Mesendoderm (in vitro differentiated cells): ENCODE measurements at regions not wholly inside any gene's neighbourhood (a gene's known extent, or its start where the extent isn't known, plus 50 kb on each side); places are given as distances from the start of the nearest gene placed in this dataset.
"Not testable (repeated sequence)": the region's sequence is repeated elsewhere in the genome, so short reads cannot be mapped to it uniquely, and the experiment has no call there.

ENCODE experiments used
- DNase-seq: peaks from one replicate; pipeline ENCODE4 v3.0.0; 2013
- H2AK5ac ChIP-seq: 2 replicates; pipeline ENCODE4 v1.6.1; 2013; ENCODE audit warnings: low read length, inconsistent platforms
- H2BK120ac ChIP-seq: 2 replicates; pipeline ENCODE4 v1.6.1; 2013; ENCODE audit warnings: low read depth, mild to moderate bottlenecking, low read length, moderate library complexity, mixed read lengths
- H2BK15ac ChIP-seq: replicated peaks from 2 replicates; pipeline ENCODE4 v1.6.1; 2013; ENCODE audit warnings: low read depth, mild to moderate bottlenecking, moderate library complexity
- H2BK5ac ChIP-seq: 2 replicates; pipeline ENCODE4 v1.6.1; 2013; ENCODE audit warnings: low read length, inconsistent platforms
- H3K18ac ChIP-seq: 2 replicates; pipeline ENCODE4 v1.6.1; 2013; ENCODE audit warnings: mild to moderate bottlenecking, low read length, mixed read lengths
- H3K23ac ChIP-seq: one replicate; pipeline ENCODE4 v1.6.1; 2013; ENCODE audit warnings: low read length
- H3K27ac ChIP-seq: 2 replicates; pipeline ENCODE4 v1.5.1; 2013; ENCODE audit warnings: low read depth, mild to moderate bottlenecking, inconsistent platforms, low read length, moderate library complexity
- H3K27me3 ChIP-seq: 2 replicates; pipeline ENCODE4 v1.6.1; 2013; ENCODE audit warnings: low read length, control low read depth, mild to moderate bottlenecking, inconsistent platforms; ENCODE audit not compliant: insufficient read depth, poor library complexity
- H3K36me3 ChIP-seq: 2 replicates; pipeline ENCODE4 v1.6.1; 2013; ENCODE audit warnings: low read length, inconsistent platforms; ENCODE audit not compliant: control insufficient read depth, insufficient read depth
- H3K4ac ChIP-seq: one replicate; pipeline ENCODE4 v1.6.1; 2013; ENCODE audit warnings: low read depth, mild to moderate bottlenecking, low read length, moderate library complexity
- H3K4me1 ChIP-seq: 2 replicates; pipeline ENCODE4 v1.6.1; 2013; ENCODE audit warnings: low read depth, low read length, inconsistent platforms; ENCODE audit not compliant: control insufficient read depth
- H3K4me2 ChIP-seq: 2 replicates; pipeline ENCODE4 v1.6.1; 2013; ENCODE audit warnings: low read length
- H3K4me3 ChIP-seq: 2 replicates; pipeline ENCODE4 v1.5.1; 2013; ENCODE audit warnings: mild to moderate bottlenecking, low read length
- H3K56ac ChIP-seq: one replicate; pipeline ENCODE4 v1.6.1; 2013; ENCODE audit warnings: low read length
- H3K79me1 ChIP-seq: 2 replicates; pipeline ENCODE4 v1.6.1; 2013; ENCODE audit warnings: low read length, inconsistent platforms
- H3K79me2 ChIP-seq: 2 replicates; pipeline ENCODE4 v1.6.1; 2013; ENCODE audit warnings: mild to moderate bottlenecking, low read length; ENCODE audit not compliant: control insufficient read depth, insufficient read depth
- H3K9ac ChIP-seq: 2 replicates; pipeline ENCODE4 v1.6.1; 2013; ENCODE audit warnings: low read length, inconsistent platforms
- H4K5ac ChIP-seq: one replicate; pipeline ENCODE4 v1.6.1; 2013; ENCODE audit warnings: low read length
- H4K8ac ChIP-seq: one replicate; pipeline ENCODE4 v1.6.1; 2013; ENCODE audit warnings: low read depth, mild to moderate bottlenecking, control low read depth, low read length, moderate library complexity
- WGBS: extraction: QIAGEN DNeasy Blood & Tissue Kit; methylation state at CpG from one replicate; pipeline ENCODE4 v1.1.7; 2013; ENCODE audit warnings: low lambda C conversion rate, missing lambda C conversion rate; ENCODE audit not compliant: insufficient coverage; ENCODE audit errors: extremely low coverage; 5-methylcytosine and 5-hydroxymethylcytosine counted together

DNA sequence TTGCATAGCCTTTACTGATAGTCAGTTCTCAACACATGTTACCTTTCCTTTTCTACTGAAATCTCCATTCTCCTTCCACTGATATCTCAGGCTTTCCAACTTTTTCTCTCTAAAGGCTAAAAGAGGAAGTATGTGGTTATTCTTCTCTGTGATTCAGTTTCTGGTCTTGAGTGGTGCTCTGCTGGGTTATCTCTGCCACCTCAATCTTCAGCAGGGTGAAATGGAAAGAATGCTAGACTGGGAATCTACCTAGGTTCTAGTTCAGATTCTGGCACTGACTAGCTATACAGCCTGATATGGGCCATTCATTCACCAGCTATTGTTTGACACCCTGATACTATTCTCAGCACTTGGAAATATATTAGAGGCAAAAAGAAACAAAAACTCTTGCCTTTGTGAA is 124.9 kb upstream of the GRIA1 start:
- Histone ChIP-seq H2AK5ac (no peak overlapping the region), H3K23ac (no peak overlapping the region), H3K56ac (no peak overlapping the region), H3K4me3 (no peak overlapping the region), H4K8ac (no peak overlapping the region), H4K5ac (no peak overlapping the region), H3K4ac (no peak overlapping the region), H3K18ac (no peak overlapping the region), H3K9ac (no peak overlapping the region), H3K4me2 (no peak overlapping the region), H3K79me2 (no peaks in the 10 kb centered on the region), H3K79me1 (no peaks in the 10 kb centered on the region), H3K27me3 (no peaks in the 10 kb centered on the region), H2BK15ac (no peak overlapping the region), H2BK120ac (no peak overlapping the region), H2BK5ac (no peak overlapping the region), H3K36me3 (no peaks in the 10 kb centered on the region), H3K27ac (no peak overlapping the region), H3K4me1 (no peaks in the 10 kb centered on the region)
- no peak for DNase-seq

DNA sequence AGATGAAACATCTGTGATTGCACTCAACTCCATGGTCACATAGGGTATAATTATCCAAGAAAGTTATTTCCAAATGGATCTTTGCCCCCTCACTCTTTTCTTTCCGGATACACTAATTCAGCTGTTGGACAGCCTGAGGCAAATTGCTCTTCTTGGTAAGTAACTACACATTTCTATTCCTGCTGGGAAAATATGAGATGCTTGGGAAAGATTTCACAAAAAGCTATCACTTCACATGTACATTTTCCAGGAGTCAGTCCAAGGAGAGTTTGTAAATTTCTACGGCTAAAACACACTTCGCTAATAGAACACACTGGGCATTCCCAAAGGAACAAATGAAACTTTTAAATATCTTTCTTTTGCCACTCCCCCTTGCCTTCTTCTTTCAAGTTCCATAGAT is 123.0 kb upstream of the GRIA1 start:
- Histone ChIP-seq H3K4me1 (no peaks in the 10 kb centered on the region), H3K9ac (no peak overlapping the region), H3K79me1 (no peaks in the 10 kb centered on the region), H3K4me3 (no peak overlapping the region), H3K56ac (no peak overlapping the region), H4K5ac (no peak overlapping the region), H3K79me2 (no peaks in the 10 kb centered on the region), H2BK5ac (no peak overlapping the region), H3K23ac (no peak overlapping the region), H2BK120ac (no peak overlapping the region), H3K27me3 (no peaks in the 10 kb centered on the region), H2AK5ac (no peak overlapping the region), H3K36me3 (no peaks in the 10 kb centered on the region), H3K18ac (no peak overlapping the region), H3K4me2 (no peak overlapping the region), H3K4ac (no peak overlapping the region), H2BK15ac (no peak overlapping the region), H3K27ac (no peak overlapping the region), H4K8ac (no peak overlapping the region)
- DNase-seq: no peak
- no CpG with 5 or more reads among the region's 3 CpGs for whole genome bisulfite sequencing

- H3K27ac ChIP-seq: no peak overlapping the region
- H3K56ac ChIP-seq: no peak overlapping the region
- H3K27me3 ChIP-seq: no peaks in the 10 kb centered on the region
- H3K18ac ChIP-seq: no peak overlapping the region
- H3K79me2 ChIP-seq: no peaks in the 10 kb centered on the region
- H4K5ac ChIP-seq: no peak overlapping the region
- no peak overlapping the region for H4K8ac ChIP-seq
- H3K36me3 ChIP-seq: no peaks in the 10 kb centered on the region
- H2BK15ac ChIP-seq: no peak overlapping the region
- DNase-seq: no peak
- H2BK120ac ChIP-seq: no peak overlapping the region
- no peak overlapping the region for H3K9ac ChIP-seq
- no peak overlapping the region for H2AK5ac ChIP-seq
- no peak overlapping the region for H3K23ac ChIP-seq
- no peak overlapping the region for H2BK5ac ChIP-seq
- no peaks in the 10 kb centered on the region for H3K4me1 ChIP-seq
- no CpG with 5 or more reads among the region's 6 CpGs for WGBS
- no peak overlapping the region for H3K4me2 ChIP-seq
- no peak overlapping the region for H3K4ac ChIP-seq
- no peaks in the 10 kb centered on the region for H3K79me1 ChIP-seq
- no peak overlapping the region for H3K4me3 ChIP-seq
Measured at GRCh38 chr5:153372425-153373129, 117.9 kb upstream of the GRIA1 start.

DNA sequence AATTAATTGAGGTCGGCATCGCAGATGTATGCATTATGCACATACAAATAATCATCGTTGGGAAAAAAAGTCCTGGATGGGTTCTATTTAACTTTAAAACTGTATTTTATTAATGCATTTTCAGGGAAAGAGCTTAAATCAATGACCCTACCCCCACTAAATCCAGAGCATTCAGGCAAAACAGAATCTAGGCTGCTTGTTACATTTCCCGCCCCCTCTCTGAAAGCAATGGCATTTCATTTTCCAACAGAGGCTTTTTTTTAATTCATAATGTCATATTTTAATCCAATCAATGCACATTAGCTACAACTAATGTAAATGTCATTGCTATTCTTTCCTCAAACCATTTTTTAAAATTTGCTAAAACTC is 117.4 kb upstream of the GRIA1 start:
- no peak overlapping the region for H3K4me3 ChIP-seq
- no peak overlapping the region for H2BK15ac ChIP-seq
- H3K4me1 ChIP-seq: no peaks in the 10 kb centered on the region
- no peak overlapping the region for H2AK5ac ChIP-seq
- DNase-seq: no peak
- no peak overlapping the region for H3K18ac ChIP-seq
- no peak overlapping the region for H3K56ac ChIP-seq
- H2BK120ac ChIP-seq: no peak overlapping the region
- no peaks in the 10 kb centered on the region for H3K36me3 ChIP-seq
- no peak overlapping the region for H3K27ac ChIP-seq
- no peak overlapping the region for H4K8ac ChIP-seq
- H3K27me3 ChIP-seq: no peaks in the 10 kb centered on the region
- WGBS: no CpG with 5 or more reads among the region's 4 CpGs
- H3K4me2 ChIP-seq: no peak overlapping the region
- H3K9ac ChIP-seq: no peak overlapping the region
- H4K5ac ChIP-seq: no peak overlapping the region
- no peaks in the 10 kb centered on the region for H3K79me1 ChIP-seq
- H3K79me2 ChIP-seq: no peaks in the 10 kb centered on the region
- H3K4ac ChIP-seq: no peak overlapping the region
- no peak overlapping the region for H3K23ac ChIP-seq
- H2BK5ac ChIP-seq: no peak overlapping the region

DNA sequence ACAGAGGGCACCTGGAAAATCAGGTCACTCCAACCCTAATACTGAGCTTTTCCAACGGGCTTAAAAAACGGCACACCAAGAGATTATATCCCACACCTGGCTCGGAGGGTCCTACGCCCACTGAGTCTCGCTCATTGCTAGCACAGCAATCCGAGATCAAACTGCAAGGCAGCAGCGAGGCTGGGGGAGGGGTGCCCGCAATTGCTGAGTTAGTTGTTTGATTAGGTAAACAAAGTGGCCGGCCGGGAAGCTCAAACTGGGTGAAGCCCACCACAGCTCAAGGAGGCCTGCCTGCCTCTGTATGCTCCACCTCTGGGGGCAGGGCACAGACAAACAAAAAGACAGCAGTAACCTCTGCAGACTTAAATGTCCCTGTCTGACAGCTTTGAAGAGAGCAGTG is 108.8 kb upstream of the GRIA1 start:
- WGBS: no CpG with 5 or more reads among the region's 10 CpGs
- not testable (repeated sequence) for H3K23ac ChIP-seq, H2BK5ac ChIP-seq, H4K5ac ChIP-seq, H3K79me2 ChIP-seq, H3K56ac ChIP-seq, H3K27ac ChIP-seq, H3K36me3 ChIP-seq, DNase-seq, H2BK120ac ChIP-seq, H2AK5ac ChIP-seq, H4K8ac ChIP-seq, H3K4me1 ChIP-seq, H3K4me2 ChIP-seq, H2BK15ac ChIP-seq, H3K79me1 ChIP-seq, H3K9ac ChIP-seq, H3K18ac ChIP-seq, H3K4ac ChIP-seq, H3K27me3 ChIP-seq, H3K4me3 ChIP-seq

DNA sequence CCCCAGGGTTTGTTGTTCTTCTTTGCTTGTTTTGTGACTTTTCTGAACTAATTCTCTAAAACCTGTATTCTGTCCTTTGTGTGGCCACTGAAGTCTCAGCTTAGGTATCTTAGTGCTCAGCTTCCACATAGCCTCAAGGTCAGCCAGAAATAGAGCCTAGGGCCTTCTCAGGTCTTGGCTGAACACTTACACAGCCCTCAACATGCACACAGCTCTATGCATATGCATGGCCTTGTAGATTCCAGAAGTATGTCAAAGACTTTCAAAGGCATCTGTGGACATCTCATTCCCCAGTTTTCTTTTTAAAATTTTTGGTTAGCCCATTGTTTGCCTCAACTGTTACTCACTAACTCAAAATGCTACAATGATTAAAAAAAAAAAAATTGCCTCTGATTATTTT is 99.9 kb upstream of the GRIA1 start:
- Histone ChIP-seq H3K9ac (no peak overlapping the region), H3K4me3 (no peak overlapping the region), H3K4me1 (no peaks in the 10 kb centered on the region), H3K23ac (no peak overlapping the region), H3K4me2 (no peak overlapping the region), H2BK120ac (no peak overlapping the region), H3K79me2 (no peaks in the 10 kb centered on the region), H2BK15ac (no peak overlapping the region), H3K27me3 (no peaks in the 10 kb centered on the region), H3K27ac (no peak overlapping the region), H4K5ac (no peak overlapping the region), H2AK5ac (no peak overlapping the region), H2BK5ac (no peak overlapping the region), H3K18ac (no peak overlapping the region), H3K36me3 (no peaks in the 10 kb centered on the region), H3K4ac (no peak overlapping the region), H4K8ac (no peak overlapping the region), H3K56ac (no peak overlapping the region), H3K79me1 (no peaks in the 10 kb centered on the region)
- DNase-seq: no peak
